ENCODE measurements at regions not wholly inside any gene's neighbourhood (a gene's known extent, or its start where the extent isn't known, plus 50 kb on each side); places are given as distances from the start of the nearest gene placed in this dataset.

GRCh38 chr2:183427558-183427957, 303.3 kb downstream of the NUP35 start:
- H3K9me3 ChIP-seq: no peaks in the 10 kb centered on the region
- no peaks in the 10 kb centered on the region for H3K36me3 ChIP-seq
- intact Hi-C loops (cut with DNase I): no loop called here
- TF ChIP-seq POLR2A (IDR thresholded peaks at IDR 0.05): no peak
- no peak for TF ChIP-seq POLR2AphosphoS5 (IDR thresholded peaks at IDR 0.05)
- no peak for TF ChIP-seq CTCF (IDR thresholded peaks at IDR 0.05)
- 90% methylated on average over 3 of the region's 3 CpGs for WGBS
- DNase-seq (ENCODE audit: low spot score): no peak
- H3K27ac ChIP-seq: no peak overlapping the region
- H3K4me3 ChIP-seq: no peak overlapping the region
- no peaks in the 10 kb centered on the region for H3K27me3 ChIP-seq (replicated peaks; ENCODE audit: insufficient read depth)
- no peaks in the 10 kb centered on the region for H3K4me1 ChIP-seq (replicated peaks)

DNA sequence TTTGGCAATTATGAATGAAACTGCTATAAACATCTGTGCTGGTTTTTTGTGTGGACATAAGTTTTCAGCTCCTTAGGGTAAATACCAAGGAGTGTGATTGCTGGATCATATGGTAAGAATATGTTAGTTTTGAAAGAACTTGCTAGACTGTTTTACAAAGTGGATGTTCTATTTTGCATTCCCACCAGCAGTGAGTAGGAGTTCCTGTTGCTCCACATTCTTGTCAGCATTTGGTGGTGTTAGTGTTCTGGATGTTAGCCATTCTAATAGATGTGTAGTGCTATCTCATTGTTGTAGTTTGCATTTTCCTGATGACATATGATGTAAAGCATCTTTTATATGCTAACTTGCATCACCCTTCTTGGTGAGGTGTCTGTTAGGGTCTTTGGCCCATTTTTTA, 304.6 kb downstream of the NUP35 start:
- Histone ChIP-seq H3K27me3 (replicated peaks; ENCODE audit: insufficient read depth) (no peaks in the 10 kb centered on the region), H3K9me3 (no peaks in the 10 kb centered on the region), H3K27ac (no peak overlapping the region), H3K4me1 (replicated peaks) (no peaks in the 10 kb centered on the region), H3K36me3 (no peaks in the 10 kb centered on the region), H3K4me3 (no peak overlapping the region)
- no peak for DNase-seq (ENCODE audit: low spot score)
- TF ChIP-seq POLR2AphosphoS5 (IDR thresholded peaks at IDR 0.05) (no peak), CTCF (IDR thresholded peaks at IDR 0.05) (no peak), POLR2A (IDR thresholded peaks at IDR 0.05) (no peak)
- intact Hi-C loops (cut with DNase I): no loop called here

DNA sequence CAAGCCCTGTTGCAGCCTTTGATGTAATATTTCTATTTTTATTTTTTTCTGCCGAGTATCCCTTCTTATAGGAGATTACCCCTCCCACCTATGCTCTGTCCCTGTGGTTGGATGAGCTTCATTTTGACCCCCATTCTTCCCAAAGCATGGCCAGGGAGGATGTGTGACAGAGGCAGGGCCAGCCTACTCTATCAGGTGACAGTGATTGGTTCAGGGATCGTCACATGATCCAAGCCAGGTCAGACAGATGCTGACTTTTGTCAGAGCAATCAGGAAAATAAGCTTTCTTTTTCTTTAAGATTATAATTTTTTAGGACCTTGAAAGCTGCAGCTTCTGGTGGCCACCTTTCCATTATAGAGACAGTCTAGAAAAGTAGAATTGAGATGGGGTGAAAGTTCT, 314.3 kb downstream of the NUP35 start:
- no peaks in the 10 kb centered on the region for H3K9me3 ChIP-seq
- intact Hi-C loops (cut with DNase I): no loop called here
- H3K4me3 ChIP-seq: no peak overlapping the region
- H3K4me1 ChIP-seq (replicated peaks): no peaks in the 10 kb centered on the region
- no peaks in the 10 kb centered on the region for H3K36me3 ChIP-seq
- TF ChIP-seq CTCF (IDR thresholded peaks at IDR 0.05) (no peak), POLR2AphosphoS5 (IDR thresholded peaks at IDR 0.05) (no peak)
- no peaks in the 10 kb centered on the region for H3K27me3 ChIP-seq (replicated peaks; ENCODE audit: insufficient read depth)
- DNase-seq (ENCODE audit: low spot score): no peak
- no peak overlapping the region for H3K27ac ChIP-seq
- WGBS: 91% methylated on average over 2 of the region's 2 CpGs

DNA sequence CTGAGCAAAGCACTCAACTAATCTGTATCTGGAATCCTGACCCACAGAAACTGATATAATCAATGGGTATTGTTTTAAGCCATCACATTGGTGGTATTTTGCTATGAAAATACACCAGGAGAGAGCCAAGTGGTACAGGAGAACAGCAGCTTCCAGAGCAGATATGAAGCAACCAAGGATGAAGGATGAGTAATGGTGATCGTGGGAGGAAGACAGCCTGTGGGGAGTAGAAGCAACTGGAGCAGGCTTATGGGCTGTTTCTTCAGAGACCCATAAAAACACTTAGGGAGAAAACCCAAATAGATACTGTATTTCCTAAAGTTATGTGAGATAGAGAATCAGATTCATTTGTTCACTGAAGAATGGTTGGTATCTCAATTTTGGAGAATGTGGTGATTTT, 330.8 kb downstream of the NUP35 start:
- H3K9me3 ChIP-seq: no peaks in the 10 kb centered on the region
- no peak overlapping the region for H3K27ac ChIP-seq
- no peaks in the 10 kb centered on the region for H3K4me1 ChIP-seq (replicated peaks)
- no peak for DNase-seq (ENCODE audit: low spot score)
- TF ChIP-seq CTCF (IDR thresholded peaks at IDR 0.05): no peak
- TF ChIP-seq POLR2A (IDR thresholded peaks at IDR 0.05): no peak
- TF ChIP-seq POLR2AphosphoS5 (IDR thresholded peaks at IDR 0.05): no peak
- 84% methylated on average over 1 of the region's 1 CpG for WGBS
- no peaks in the 10 kb centered on the region for H3K36me3 ChIP-seq
- intact Hi-C loops (cut with DNase I): no loop called here
- H3K4me3 ChIP-seq: no peak overlapping the region
- H3K27me3 ChIP-seq (replicated peaks; ENCODE audit: insufficient read depth): no peaks in the 10 kb centered on the region

- no peaks in the 10 kb centered on the region for H3K27me3 ChIP-seq (replicated peaks; ENCODE audit: insufficient read depth)
- no peaks in the 10 kb centered on the region for H3K9me3 ChIP-seq
- TF ChIP-seq POLR2A (IDR thresholded peaks at IDR 0.05) (no peak), CTCF (IDR thresholded peaks at IDR 0.05) (no peak), POLR2AphosphoS5 (IDR thresholded peaks at IDR 0.05) (no peak)
- DNase-seq (ENCODE audit: low spot score): no peak
- no peak overlapping the region for H3K4me3 ChIP-seq
- 91% methylated on average over 4 of the region's 4 CpGs for WGBS
- H3K4me1 ChIP-seq (replicated peaks): no peaks in the 10 kb centered on the region
- H3K36me3 ChIP-seq: no peaks in the 10 kb centered on the region
- no peak overlapping the region for H3K27ac ChIP-seq
- intact Hi-C loops (cut with DNase I): no loop called here
These were observed 331.9 kb downstream of the NUP35 start for GRCh38 chr2:183456177-183456576.
